MCF 10A (cell line): ENCODE measurements at regions not wholly inside any gene's neighbourhood (a gene's known extent, or its start where the extent isn't known, plus 50 kb on each side); places are given as distances from the start of the nearest gene placed in this dataset.

Source experiments
- BruUV-seq: library from RNA; stranded (reverse); fragments of 400-500 nt; replicated peaks from 2 replicates; lab custom pipeline; 2021; lab: Mats Ljungman, UMichigan
- CTCF ChIA-PET: fragments of 300-600 bp; sonication (Branson Sonifier 250); formaldehyde crosslinking; extraction: SDS; loops from one replicate; lab custom pipeline; 2021; ENCODE audit warnings: antibody characterized with exemption, inconsistent platforms; lab: Yijun Ruan, JAX
- POLR2A ChIA-PET: fragments of 300-600, 350-650 bp; sonication (Branson Sonifier 250); formaldehyde crosslinking; extraction: SDS; loops from one replicate; lab custom pipeline; 2020; ENCODE audit warnings: antibody characterized with exemption, inconsistent platforms; lab: Yijun Ruan, JAX
- DNase-seq: peaks from one replicate; pipeline ENCODE4 v3.0.0-alpha.2; 2018; ENCODE audit not compliant: unreplicated experiment
- H3K27ac Mint-ChIP-seq: one replicate; pipeline ENCODE4 v1.8.0; 2022; ENCODE audit warnings: mild to moderate bottlenecking, low read depth, mixed read lengths; ENCODE audit not compliant: unreplicated experiment
- H3K27me3 Mint-ChIP-seq: one replicate; pipeline ENCODE4 v1.8.0; 2022; ENCODE audit warnings: mixed read lengths; ENCODE audit not compliant: insufficient read depth, unreplicated experiment
- H3K36me3 Mint-ChIP-seq: one replicate; pipeline ENCODE4 v1.8.0; 2022; ENCODE audit warnings: mild to moderate bottlenecking, moderate library complexity, mixed read lengths; ENCODE audit not compliant: insufficient read depth, unreplicated experiment
- H3K4me1 Mint-ChIP-seq: one replicate; pipeline ENCODE4 v1.8.0; 2022; ENCODE audit warnings: mixed read lengths; ENCODE audit not compliant: insufficient read depth, unreplicated experiment
- H3K4me3 Mint-ChIP-seq: one replicate; pipeline ENCODE4 v1.8.0; 2022; ENCODE audit warnings: mild to moderate bottlenecking, moderate library complexity, mixed read lengths; ENCODE audit not compliant: unreplicated experiment
- H3K9me3 Mint-ChIP-seq: one replicate; pipeline ENCODE4 v1.8.0; 2022; ENCODE audit warnings: mixed read lengths; ENCODE audit not compliant: unreplicated experiment
- CTCF ChIP-seq: fragments of 200-600 bp; IDR thresholded peaks from one replicate; pipeline ENCODE4 v1.8.0; 2022; ENCODE audit warnings: antibody characterized with exemption, mild to moderate bottlenecking; ENCODE audit not compliant: unreplicated experiment
- intact Hi-C: fragments of 100-400 bp; cut with micrococcal nuclease; formaldehyde crosslinking; loops from 2 replicates; pipeline ENCODE4 v1.14.1; 2022

DNA sequence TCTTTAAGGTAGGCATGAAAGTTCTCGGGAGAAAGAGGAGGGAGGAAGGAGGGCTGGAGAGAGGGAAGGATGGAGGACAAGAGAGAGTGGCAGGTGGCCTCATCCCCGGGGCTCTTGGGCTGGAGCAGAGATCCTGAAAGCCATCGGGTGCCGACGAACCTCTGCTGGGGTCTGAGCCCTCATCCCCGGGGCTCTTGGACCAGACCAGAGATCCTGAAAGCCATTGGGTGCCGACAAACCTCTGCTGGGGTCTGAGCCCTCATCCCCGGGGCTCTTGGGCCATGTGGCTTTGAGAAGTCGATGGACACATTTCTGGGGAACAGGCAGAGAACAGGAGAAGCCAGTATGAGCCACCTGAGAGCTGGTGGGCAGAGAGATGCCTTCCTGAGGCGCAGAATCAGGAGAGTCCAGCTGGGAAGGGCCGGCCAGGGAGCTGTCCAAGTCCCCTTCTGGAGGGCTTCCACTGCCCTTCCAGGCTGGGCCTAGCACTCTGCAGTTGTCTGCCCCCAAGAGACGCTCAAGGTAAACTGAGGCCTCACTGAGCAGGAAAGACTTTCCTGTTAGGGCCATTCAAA lies 1398.1 kb downstream of the BRD1 start:
- ChIA-PET POLR2A (no interaction called here), CTCF (no interaction called here)
- DNase-seq: no peak
- Mint-ChIP-seq H3K36me3 (no peaks in the 10 kb centered on the region), H3K4me1 (no peaks in the 10 kb centered on the region), H3K27me3 (no peaks in the 10 kb centered on the region), H3K9me3 (peaks cover 32% of the 10 kb centered on the region), H3K4me3 (no peak overlapping the region), H3K27ac (no peak overlapping the region)
- BruUV-seq: no TSS peak
- intact Hi-C loops: no loop called here
- no peak for TF ChIP-seq CTCF

GRCh38 chr22:48428631-48429371 lies 1398.9 kb downstream of the BRD1 start:
- intact Hi-C loops: no loop called here
- no peak for TF ChIP-seq CTCF
- BruUV-seq: no TSS peak
- no peak overlapping the region for H3K27ac Mint-ChIP-seq
- H3K4me1 Mint-ChIP-seq: no peaks in the 10 kb centered on the region
- H3K9me3 Mint-ChIP-seq: peaks cover 27% of the 10 kb centered on the region
- no peak overlapping the region for H3K4me3 Mint-ChIP-seq
- H3K27me3 Mint-ChIP-seq: no peaks in the 10 kb centered on the region
- no peaks in the 10 kb centered on the region for H3K36me3 Mint-ChIP-seq
- CTCF ChIA-PET: interaction anchor here (0.7 kb wide), 2 partner anchors 47 to 464 kb away, joined by 3 to 4 read pairs; no protein-coding TSS in a partner anchor
- no peak for DNase-seq
- POLR2A ChIA-PET: no interaction called here

DNA sequence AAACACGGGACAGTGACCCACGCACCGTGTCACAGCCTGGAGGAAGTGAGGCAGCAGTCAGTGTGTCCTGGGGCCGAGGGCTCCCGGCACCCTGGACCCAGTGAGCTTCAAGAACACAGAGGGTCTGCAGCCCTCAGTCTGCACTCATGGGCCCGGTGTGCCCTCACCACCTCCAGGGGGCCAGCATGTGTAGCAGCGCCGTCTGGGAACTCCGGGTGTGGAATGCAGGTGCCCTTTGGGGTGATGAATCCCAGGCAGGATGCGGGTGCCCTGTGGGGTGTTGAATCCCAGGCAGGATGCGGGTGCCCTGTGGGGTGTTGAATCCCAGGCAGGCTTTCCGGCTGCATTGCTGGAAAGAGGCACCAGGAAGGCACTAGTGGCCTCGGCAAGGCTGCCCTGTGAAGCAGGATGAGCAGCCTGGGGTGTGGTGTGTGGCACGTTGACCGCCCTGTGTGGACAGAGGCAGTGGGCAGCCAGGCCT lies 1399.9 kb downstream of the BRD1 start:
- ChIA-PET POLR2A (no interaction called here), CTCF (interaction anchor here (0.7 kb wide), 1 partner anchor 46 kb away, joined by 4 read pairs; no protein-coding TSS in a partner anchor)
- no peak for DNase-seq
- intact Hi-C loops: no loop called here
- no TSS peak for BruUV-seq
- Mint-ChIP-seq H3K4me1 (no peaks in the 10 kb centered on the region), H3K9me3 (peaks cover 22% of the 10 kb centered on the region), H3K27ac (no peak overlapping the region), H3K36me3 (no peaks in the 10 kb centered on the region), H3K27me3 (no peaks in the 10 kb centered on the region), H3K4me3 (no peak overlapping the region)
- no peak for TF ChIP-seq CTCF

GRCh38 chr22:48426466-48427380 lies 1401.0 kb downstream of the BRD1 start:
- peaks cover 26% of the 10 kb centered on the region for H3K9me3 Mint-ChIP-seq

More at GRCh38 chr22:48426466-48427380, 1401.0 kb downstream of the BRD1 start:
- Mint-ChIP-seq H3K4me1 (no peaks in the 10 kb centered on the region), H3K27me3 (no peaks in the 10 kb centered on the region), H3K36me3 (no peaks in the 10 kb centered on the region), H3K4me3 (no peak overlapping the region), H3K27ac (no peak overlapping the region)
- no TSS peak for BruUV-seq
- intact Hi-C loops: no loop called here
- no peak for TF ChIP-seq CTCF
- no peak for DNase-seq
- ChIA-PET CTCF (no interaction called here), POLR2A (no interaction called here)
